GM10248 (cell line): ENCODE measurements at regions not wholly inside any gene's neighbourhood (a gene's known extent, or its start where the extent isn't known, plus 50 kb on each side); places are given as distances from the start of the nearest gene placed in this dataset.

Experiments used
- CTCF ChIA-PET: fragments of 300-600 bp; sonication (Branson Sonifier 250); formaldehyde crosslinking; extraction: SDS; loops from one replicate; lab custom pipeline; 2021; ENCODE audit warnings: antibody characterized with exemption; lab: Yijun Ruan, JAX
- POLR2A ChIA-PET: fragments of 350-650 bp; sonication (Branson Sonifier 250); formaldehyde crosslinking; extraction: SDS; loops from one replicate; lab custom pipeline; 2020; ENCODE audit warnings: antibody characterized with exemption; lab: Yijun Ruan, JAX
- DNase-seq: peaks from one replicate; pipeline ENCODE4 v3.0.0; 2012; ENCODE audit errors: extremely low spot score
- TF ChIP-seq, protein P1 (sequence below): IDR thresholded peaks from 2 replicates; pipeline ENCODE4 v1.5.1; 2012; ENCODE audit warnings: mild to moderate bottlenecking, low read depth; ENCODE audit errors: extremely low read depth, missing control alignments, control extremely low read depth

DNA sequence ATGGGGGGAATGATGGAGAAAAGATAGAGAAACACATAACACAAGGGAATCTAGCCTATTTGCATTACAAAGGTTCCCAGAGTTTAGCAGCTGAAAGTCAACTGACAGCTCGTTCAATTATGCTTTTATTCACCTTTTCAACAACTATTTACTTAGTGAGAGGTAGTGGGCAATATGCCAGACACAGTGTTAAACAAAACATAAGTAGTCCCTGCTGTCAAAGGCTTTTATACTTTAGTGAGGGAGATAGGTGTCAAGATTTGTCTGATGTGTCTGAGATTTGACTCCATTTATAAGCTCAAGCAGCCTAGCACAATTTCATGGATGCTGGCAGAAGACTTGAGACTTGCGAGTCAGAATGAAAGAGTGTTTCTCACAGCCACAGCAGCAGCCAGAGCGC, 549.0 kb upstream of the VSTM2A start:
- ChIA-PET CTCF (interaction anchor here (1.7 kb wide), 1 partner anchor 8 kb away, joined by 4 read pairs; no protein-coding TSS in a partner anchor), POLR2A (no interaction called here)
- DNase-seq, result no peak
- TF ChIP-seq, protein P1, sequence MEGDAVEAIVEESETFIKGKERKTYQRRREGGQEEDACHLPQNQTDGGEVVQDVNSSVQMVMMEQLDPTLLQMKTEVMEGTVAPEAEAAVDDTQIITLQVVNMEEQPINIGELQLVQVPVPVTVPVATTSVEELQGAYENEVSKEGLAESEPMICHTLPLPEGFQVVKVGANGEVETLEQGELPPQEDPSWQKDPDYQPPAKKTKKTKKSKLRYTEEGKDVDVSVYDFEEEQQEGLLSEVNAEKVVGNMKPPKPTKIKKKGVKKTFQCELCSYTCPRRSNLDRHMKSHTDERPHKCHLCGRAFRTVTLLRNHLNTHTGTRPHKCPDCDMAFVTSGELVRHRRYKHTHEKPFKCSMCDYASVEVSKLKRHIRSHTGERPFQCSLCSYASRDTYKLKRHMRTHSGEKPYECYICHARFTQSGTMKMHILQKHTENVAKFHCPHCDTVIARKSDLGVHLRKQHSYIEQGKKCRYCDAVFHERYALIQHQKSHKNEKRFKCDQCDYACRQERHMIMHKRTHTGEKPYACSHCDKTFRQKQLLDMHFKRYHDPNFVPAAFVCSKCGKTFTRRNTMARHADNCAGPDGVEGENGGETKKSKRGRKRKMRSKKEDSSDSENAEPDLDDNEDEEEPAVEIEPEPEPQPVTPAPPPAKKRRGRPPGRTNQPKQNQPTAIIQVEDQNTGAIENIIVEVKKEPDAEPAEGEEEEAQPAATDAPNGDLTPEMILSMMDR, result no peak

DNA sequence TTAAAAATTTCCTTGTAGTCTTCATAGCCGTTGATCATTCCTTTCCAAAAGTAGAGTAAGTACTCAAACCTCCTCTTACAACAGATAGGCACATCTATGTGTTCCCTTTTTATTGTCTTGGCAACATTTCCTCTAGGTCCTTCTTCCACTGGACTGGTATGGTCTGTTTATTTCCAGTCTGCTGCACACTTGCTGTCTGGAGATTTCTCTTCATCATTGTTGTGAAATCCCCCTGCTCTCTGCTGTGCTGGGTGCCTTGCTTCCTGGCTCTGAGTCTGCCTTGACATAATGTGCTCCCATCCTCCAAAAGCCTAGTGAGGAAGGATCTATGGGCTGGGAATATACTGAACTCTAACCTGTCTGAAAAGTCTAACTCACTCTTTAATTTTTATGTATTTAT, 545.3 kb upstream of the VSTM2A start:
- no peak for DNase-seq
- TF ChIP-seq, protein P1, result no peak
- ChIA-PET CTCF (interaction anchor here (1.8 kb wide), 1 partner anchor 8 kb away, joined by 6 read pairs; no protein-coding TSS in a partner anchor), POLR2A (no interaction called here)

DNA sequence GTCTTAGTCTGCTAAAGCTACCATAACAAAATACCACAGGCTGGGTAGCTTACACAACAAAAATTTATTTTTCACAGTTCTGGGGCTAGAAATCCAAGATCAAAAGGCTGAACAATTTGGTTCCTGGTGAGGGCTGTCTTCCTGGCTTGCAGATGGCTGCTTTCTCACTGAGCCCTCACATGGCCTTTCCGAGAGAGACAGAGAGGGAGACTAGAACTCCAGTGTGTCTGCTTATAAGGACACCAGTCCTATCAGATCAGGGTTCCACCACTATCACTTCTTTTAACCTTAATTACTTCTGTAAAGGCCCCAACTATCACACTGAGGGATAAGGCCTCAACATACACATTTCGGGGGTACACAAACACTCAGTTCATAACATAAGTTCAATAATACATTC, 527.4 kb upstream of the VSTM2A start:
- TF ChIP-seq, protein P1, result no peak
- ChIA-PET CTCF (no interaction called here), POLR2A (no interaction called here)
- DNase-seq, result no peak

DNA sequence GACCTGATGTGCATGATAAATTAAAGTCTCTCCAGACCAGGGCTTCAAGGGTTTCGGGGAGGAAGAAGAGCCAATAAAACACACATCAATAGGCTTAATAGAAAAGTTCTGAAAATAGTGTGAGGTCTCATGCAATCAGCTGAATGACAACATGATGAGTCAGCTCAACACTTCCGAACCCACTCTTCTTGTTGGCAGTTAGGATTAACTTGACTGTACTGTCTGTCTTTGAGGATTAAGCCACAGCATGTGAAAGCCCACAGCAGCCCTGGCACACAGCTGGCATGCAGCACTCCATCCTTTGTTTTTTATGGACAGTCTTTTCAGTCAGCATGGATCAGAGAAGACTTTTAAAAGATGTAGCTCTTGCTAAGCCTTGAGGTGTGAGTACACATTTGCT, 526.9 kb upstream of the VSTM2A start:
- TF ChIP-seq, protein P1, result no peak
- CTCF ChIA-PET, result no interaction called here

DNA sequence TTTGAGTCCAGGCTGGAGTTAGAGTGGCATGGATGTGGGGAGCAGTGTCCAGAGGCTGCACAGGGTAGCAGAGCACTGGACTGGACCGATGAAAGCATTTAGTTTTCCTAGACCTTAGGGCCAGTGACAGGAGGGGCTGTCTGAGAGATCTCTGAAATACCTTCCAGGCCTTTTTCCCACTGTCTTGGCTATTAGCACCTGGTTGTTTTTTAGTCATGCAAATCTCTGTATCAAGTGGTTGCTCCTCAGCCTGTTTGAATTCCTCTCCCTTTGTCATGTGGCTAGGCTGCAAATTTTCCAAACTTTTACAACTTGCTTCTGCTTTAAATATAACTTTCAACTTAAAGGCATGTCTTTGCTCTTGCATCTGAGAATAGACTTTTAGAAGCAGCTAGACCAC, 504.3 kb upstream of the VSTM2A start:
- no peak for DNase-seq
- TF ChIP-seq, protein P1, result no peak
- CTCF ChIA-PET, result no interaction called here
- POLR2A ChIA-PET, result no interaction called here

More for the DNA sequence above, 526.9 kb upstream of the VSTM2A start:
- POLR2A ChIA-PET, result no interaction called here
- DNase-seq, result no peak

DNA sequence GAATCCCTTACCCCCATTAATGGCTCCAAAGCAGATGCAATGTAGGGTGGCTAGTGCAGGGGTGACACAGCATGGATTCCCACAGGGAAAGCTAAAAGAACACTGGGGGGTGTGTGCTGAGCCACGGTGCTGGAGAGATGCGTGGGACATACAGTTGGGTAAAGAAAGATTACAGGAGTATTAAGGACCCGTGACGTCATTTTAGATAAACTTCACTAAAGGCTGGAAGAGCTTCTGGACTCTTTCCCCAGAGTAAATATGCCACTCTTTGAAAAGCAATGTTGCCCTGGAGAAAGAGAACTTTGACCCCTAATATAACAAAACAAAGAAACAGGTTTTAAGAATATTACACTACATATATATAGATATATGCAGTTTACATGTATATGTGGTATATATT, 481.5 kb upstream of the VSTM2A start:
- no peak for DNase-seq
- TF ChIP-seq, protein P1, result no peak
- CTCF ChIA-PET, result no interaction called here
- POLR2A ChIA-PET, result no interaction called here

DNA sequence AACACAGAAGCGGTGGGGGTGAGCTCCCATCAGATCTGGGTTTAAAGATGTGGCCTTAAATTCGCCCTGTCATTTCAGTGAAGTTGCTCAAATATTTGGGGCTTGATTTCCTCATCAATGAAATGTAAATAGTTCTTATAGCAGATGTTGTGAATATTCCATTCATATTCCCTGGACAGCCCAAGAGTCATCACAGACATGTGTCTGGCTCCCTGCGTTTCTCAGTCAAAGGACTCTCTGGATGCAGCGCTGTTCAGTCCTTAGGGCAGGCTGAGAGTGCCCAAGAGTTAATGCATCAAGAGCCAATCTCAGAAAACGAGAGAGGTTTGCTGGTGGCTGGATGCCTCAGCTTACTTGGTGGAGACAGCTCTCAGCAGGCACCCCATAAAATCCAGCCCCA, 475.5 kb upstream of the VSTM2A start:
- no peak for DNase-seq
- TF ChIP-seq, protein P1, result no peak
- CTCF ChIA-PET, result no interaction called here
- POLR2A ChIA-PET, result no interaction called here
